SK-N-SH (cell line): ENCODE measurements at regions not wholly inside any gene's neighbourhood (a gene's known extent, or its start where the extent isn't known, plus 50 kb on each side); places are given as distances from the start of the nearest gene placed in this dataset.

ENCODE experiments used
- CTCF ChIA-PET: fragments of 300-600, 350-600 bp; formaldehyde crosslinking; extraction: SDS; loops from one replicate; lab custom pipeline; 2021; lab: Yijun Ruan, JAX
- POLR2A ChIA-PET: fragments of 350-600 bp; sonication (Branson Sonifier 250); formaldehyde crosslinking; extraction: SDS; loops from one replicate; lab custom pipeline; 2020; ENCODE audit warnings: antibody characterized with exemption, inconsistent platforms; lab: Yijun Ruan, JAX
- DNase-seq: peaks from one replicate; pipeline ENCODE4 v3.0.0; 2012
- H2AFZ ChIP-seq: fragments of 200-600 bp; sonication (generic); 2 replicates; pipeline ENCODE4 v1.8.1; 2016; ENCODE audit warnings: antibody characterized with exemption, mild to moderate bottlenecking, low read depth
- H3F3A ChIP-seq: fragments of 200-600 bp; sonication (generic); replicated peaks from 2 replicates; pipeline ENCODE3; 2016; ENCODE audit warnings: antibody characterized with exemption, mild to moderate bottlenecking; ENCODE audit not compliant: insufficient read depth
- H3K27ac ChIP-seq, 2 experiments: fragments of 200-500 bp in 1 of 2; fragments of 200-600 bp in 1 of 2; sonication (Bioruptor generic) in 1 of 2; sonication (generic), shearing (Covaris generic) in 1 of 2; 2 replicates each; pipeline versions ENCODE4 v1.5.1 to v1.6.1; 2014 to 2016; ENCODE audit warnings: low read depth in 2 of 2, inconsistent platforms in 1 of 2, low read length in 1 of 2, mild to moderate bottlenecking in 1 of 2, mixed read lengths in 1 of 2
- H3K27me3 ChIP-seq: fragments of 200-600 bp; sonication (generic), shearing (Covaris generic); 2 replicates; pipeline ENCODE4 v1.6.1; 2016; ENCODE audit warnings: mixed run types; ENCODE audit not compliant: insufficient read depth
- H3K36me3 ChIP-seq, 2 experiments: fragments of 200-500 bp in 1 of 2; fragments of 200-600 bp in 1 of 2; sonication (Bioruptor generic) in 1 of 2; sonication (generic) in 1 of 2; replicated peaks in 1 of 2; 2 replicates each; pipeline versions ENCODE3 to v1.5.1; 2014 to 2016; ENCODE audit warnings: low read length in 1 of 2, mild to moderate bottlenecking in 1 of 2; ENCODE audit not compliant: insufficient read depth in 2 of 2, control insufficient read depth in 1 of 2
- H3K4me1 ChIP-seq, 2 experiments: fragments of 200-500 bp in 1 of 2; fragments of 200-600 bp in 1 of 2; sonication (Bioruptor generic) in 1 of 2; sonication (generic), shearing (Covaris generic) in 1 of 2; 2 replicates each; pipeline versions ENCODE4 v1.5.1 to v1.6.1; 2014 to 2016; ENCODE audit warnings: low read depth in 1 of 2, low read length in 1 of 2, mixed run types in 1 of 2; ENCODE audit not compliant: insufficient read depth in 2 of 2, control insufficient read depth in 1 of 2
- H3K4me2 ChIP-seq: fragments of 200-600 bp; sonication (generic), shearing (Covaris generic); 2 replicates; pipeline ENCODE4 v1.6.1; 2017; ENCODE audit warnings: mixed run types
- H3K4me3 ChIP-seq, 2 experiments: fragments of 200-500 bp in 1 of 2; fragments of 200-600 bp in 1 of 2; sonication (Bioruptor generic) in 1 of 2; sonication (generic), shearing (Covaris generic) in 1 of 2; 2 replicates each; pipeline versions ENCODE4 v1.5.1 to v1.8.1; 2014 to 2016; ENCODE audit warnings: low read depth in 2 of 2, inconsistent platforms in 1 of 2, low read length in 1 of 2, mild to moderate bottlenecking in 1 of 2, mixed read lengths in 1 of 2, moderate library complexity in 1 of 2
- H3K79me2 ChIP-seq: fragments of 200-600 bp; sonication (generic); 2 replicates; pipeline ENCODE4 v1.8.1; 2017; ENCODE audit warnings: mild to moderate bottlenecking; ENCODE audit not compliant: insufficient read depth
- H3K9ac ChIP-seq: fragments of 200-600 bp; sonication (generic); 2 replicates; pipeline ENCODE4 v1.6.1; 2017; ENCODE audit warnings: mixed run types
- H3K9me2 ChIP-seq: fragments of 200-600 bp; sonication (generic); 2 replicates; pipeline ENCODE4 v1.6.1; 2017; ENCODE audit warnings: mixed run types
- H3K9me3 ChIP-seq: fragments of 200-600 bp; sonication (generic); 2 replicates; pipeline ENCODE4 v1.6.1; 2017; ENCODE audit warnings: mixed run types, mild to moderate bottlenecking, moderate library complexity
- H4K20me1 ChIP-seq: fragments of 200-600 bp; sonication (generic); 2 replicates; pipeline ENCODE4 v1.6.1; 2017; ENCODE audit warnings: mild to moderate bottlenecking, mixed run types; ENCODE audit not compliant: insufficient read depth
- ELF1 ChIP-seq: IDR thresholded peaks from 2 replicates; pipeline ENCODE4 v1.4.0; 2012
- EZH2phosphoT487 ChIP-seq: fragments of 200-600 bp; sonication (generic); IDR thresholded peaks from 2 replicates; pipeline ENCODE4 v1.6.1; 2017; ENCODE audit warnings: low read depth, mixed run types, mild to moderate bottlenecking, antibody characterized with exemption, moderate library complexity, borderline replicate concordance
- FOSL2 ChIP-seq: IDR thresholded peaks from 2 replicates; pipeline ENCODE4 v1.4.0; 2012; ENCODE audit warnings: low read depth, mild to moderate bottlenecking, moderate library complexity, borderline replicate concordance
- GATA2 ChIP-seq: sonication (generic); formaldehyde crosslinking; IDR thresholded peaks from 2 replicates; pipeline ENCODE4 v1.5.0; 2020; ENCODE audit warnings: mild to moderate bottlenecking, missing genetic modification reagents
- MXI1 ChIP-seq: IDR thresholded peaks from 2 replicates; pipeline ENCODE4 v1.6.1; 2012; ENCODE audit warnings: mild to moderate bottlenecking, low read depth, low read length, improper control_type of control experiment
- POLR2AphosphoS5 ChIP-seq: IDR thresholded peaks from 2 replicates; pipeline ENCODE4 v1.6.1; 2012; ENCODE audit warnings: low read depth, low read length
- RAD21 ChIP-seq: IDR thresholded peaks from 2 replicates; pipeline ENCODE4 v1.6.1; 2012; ENCODE audit warnings: mild to moderate bottlenecking, low read length
- RCOR1 ChIP-seq: fragments of 150-350 bp; IDR thresholded peaks from 2 replicates; pipeline ENCODE4 v1.6.1; 2017; ENCODE audit warnings: antibody characterized with exemption, low read length
- RFX5 ChIP-seq: IDR thresholded peaks from 2 replicates; pipeline ENCODE4 v1.6.1; 2012; ENCODE audit warnings: mild to moderate bottlenecking, improper control_type of control experiment, low read length
- RXRA ChIP-seq: IDR thresholded peaks from 2 replicates; pipeline ENCODE4 v1.4.0; 2012; ENCODE audit warnings: low read depth, mild to moderate bottlenecking, borderline replicate concordance
- SMC3 ChIP-seq: IDR thresholded peaks from 2 replicates; pipeline ENCODE4 v1.6.1; 2012; ENCODE audit warnings: low read depth, low read length, improper control_type of control experiment
- TCF12 ChIP-seq: IDR thresholded peaks from 2 replicates; pipeline ENCODE4 v1.4.0; 2012
- TEAD4 ChIP-seq: IDR thresholded peaks from 2 replicates; pipeline ENCODE4 v1.4.0; 2012; ENCODE audit warnings: mild to moderate bottlenecking, borderline replicate concordance; ENCODE audit not compliant: insufficient read depth
- WGBS: methylation state at CpG from one replicate; pipeline ENCODE4 v1.1.6; 2017; ENCODE audit warnings: low lambda C conversion rate; 5-methylcytosine and 5-hydroxymethylcytosine counted together
- TF ChIP-seq, protein P1 (sequence below): IDR thresholded peaks from 2 replicates; pipeline ENCODE4 v1.4.0; 2012; ENCODE audit warnings: low read depth, borderline replicate concordance
- TF ChIP-seq, protein P2 (sequence below): fragments of 150-350 bp; IDR thresholded peaks from 2 replicates; pipeline ENCODE4 v1.6.1; 2017; ENCODE audit warnings: antibody characterized with exemption, low read length, low read depth, borderline replicate concordance
- TF ChIP-seq, protein P3 (sequence below): IDR thresholded peaks from 2 replicates; pipeline ENCODE4 v1.4.0; 2012; ENCODE audit warnings: low read depth
- TF ChIP-seq, protein P4 (sequence below): IDR thresholded peaks from 2 replicates; pipeline ENCODE4 v1.6.1; 2012; ENCODE audit warnings: mild to moderate bottlenecking, low read depth, low read length, moderate library complexity
- TF ChIP-seq, protein P5 (sequence below): fragments of 150-350 bp; IDR thresholded peaks from 2 replicates; pipeline ENCODE4 v1.6.1; 2016; ENCODE audit warnings: mild to moderate bottlenecking, low read depth, low read length
- TF ChIP-seq, protein P6 (sequence below): IDR thresholded peaks from 2 replicates; pipeline ENCODE4 v1.4.0; 2012; ENCODE audit warnings: low read depth, borderline replicate concordance
- TF ChIP-seq, protein P7 (sequence below): fragments of 200-600 bp; sonication (generic); IDR thresholded peaks from 2 replicates; pipeline ENCODE4 v1.6.1; 2017; ENCODE audit warnings: antibody characterized with exemption, mild to moderate bottlenecking, moderate library complexity

DNA sequence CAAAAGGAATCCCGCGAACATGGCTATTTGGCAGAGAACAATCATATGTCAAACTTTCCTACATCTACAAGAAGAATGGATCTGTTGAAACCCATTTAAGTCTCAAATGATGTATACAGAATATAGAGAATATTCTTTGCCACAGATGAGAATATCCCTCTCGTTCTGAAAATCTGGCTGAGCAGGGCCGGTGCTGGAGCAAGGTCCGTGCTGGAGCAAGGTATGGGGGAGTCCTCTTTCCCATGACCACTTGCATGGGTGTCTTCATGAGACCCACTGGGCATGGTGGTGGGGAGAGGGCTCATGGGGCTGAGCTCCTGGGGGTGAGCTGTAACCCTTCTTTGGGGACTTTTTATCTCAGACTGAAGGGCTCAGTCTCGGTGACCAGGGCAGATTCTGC is 440.9 kb downstream of the SOX9 start:
- CTCF ChIA-PET: interaction anchor here (2.4 to 6.0 kb wide), 5 partner anchors 11 to 630 kb away, joined by 9 to 104 read pairs (median 38); partner anchors contain the start of gene COG1

More for the DNA sequence above, 440.9 kb downstream of the SOX9 start:
- H3K9me3 ChIP-seq: no peaks in the 10 kb centered on the region
- peaks cover 26% of the 10 kb centered on the region for H3K79me2 ChIP-seq
- no peaks in the 10 kb centered on the region for H3K4me1 ChIP-seq
- TF ChIP-seq SMC3: no peak
- TF ChIP-seq, protein P1, sequence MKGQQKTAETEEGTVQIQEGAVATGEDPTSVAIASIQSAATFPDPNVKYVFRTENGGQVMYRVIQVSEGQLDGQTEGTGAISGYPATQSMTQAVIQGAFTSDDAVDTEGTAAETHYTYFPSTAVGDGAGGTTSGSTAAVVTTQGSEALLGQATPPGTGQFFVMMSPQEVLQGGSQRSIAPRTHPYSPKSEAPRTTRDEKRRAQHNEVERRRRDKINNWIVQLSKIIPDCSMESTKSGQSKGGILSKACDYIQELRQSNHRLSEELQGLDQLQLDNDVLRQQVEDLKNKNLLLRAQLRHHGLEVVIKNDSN: no peak
- no peak for TF ChIP-seq ELF1
- TF ChIP-seq, protein P2, sequence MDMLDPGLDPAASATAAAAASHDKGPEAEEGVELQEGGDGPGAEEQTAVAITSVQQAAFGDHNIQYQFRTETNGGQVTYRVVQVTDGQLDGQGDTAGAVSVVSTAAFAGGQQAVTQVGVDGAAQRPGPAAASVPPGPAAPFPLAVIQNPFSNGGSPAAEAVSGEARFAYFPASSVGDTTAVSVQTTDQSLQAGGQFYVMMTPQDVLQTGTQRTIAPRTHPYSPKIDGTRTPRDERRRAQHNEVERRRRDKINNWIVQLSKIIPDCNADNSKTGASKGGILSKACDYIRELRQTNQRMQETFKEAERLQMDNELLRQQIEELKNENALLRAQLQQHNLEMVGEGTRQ: no peak
- TF ChIP-seq RAD21: no peak
- TF ChIP-seq, protein P3, sequence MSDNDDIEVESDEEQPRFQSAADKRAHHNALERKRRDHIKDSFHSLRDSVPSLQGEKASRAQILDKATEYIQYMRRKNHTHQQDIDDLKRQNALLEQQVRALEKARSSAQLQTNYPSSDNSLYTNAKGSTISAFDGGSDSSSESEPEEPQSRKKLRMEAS: no peak
- TF ChIP-seq TCF12: no peak
- TF ChIP-seq, protein P4, sequence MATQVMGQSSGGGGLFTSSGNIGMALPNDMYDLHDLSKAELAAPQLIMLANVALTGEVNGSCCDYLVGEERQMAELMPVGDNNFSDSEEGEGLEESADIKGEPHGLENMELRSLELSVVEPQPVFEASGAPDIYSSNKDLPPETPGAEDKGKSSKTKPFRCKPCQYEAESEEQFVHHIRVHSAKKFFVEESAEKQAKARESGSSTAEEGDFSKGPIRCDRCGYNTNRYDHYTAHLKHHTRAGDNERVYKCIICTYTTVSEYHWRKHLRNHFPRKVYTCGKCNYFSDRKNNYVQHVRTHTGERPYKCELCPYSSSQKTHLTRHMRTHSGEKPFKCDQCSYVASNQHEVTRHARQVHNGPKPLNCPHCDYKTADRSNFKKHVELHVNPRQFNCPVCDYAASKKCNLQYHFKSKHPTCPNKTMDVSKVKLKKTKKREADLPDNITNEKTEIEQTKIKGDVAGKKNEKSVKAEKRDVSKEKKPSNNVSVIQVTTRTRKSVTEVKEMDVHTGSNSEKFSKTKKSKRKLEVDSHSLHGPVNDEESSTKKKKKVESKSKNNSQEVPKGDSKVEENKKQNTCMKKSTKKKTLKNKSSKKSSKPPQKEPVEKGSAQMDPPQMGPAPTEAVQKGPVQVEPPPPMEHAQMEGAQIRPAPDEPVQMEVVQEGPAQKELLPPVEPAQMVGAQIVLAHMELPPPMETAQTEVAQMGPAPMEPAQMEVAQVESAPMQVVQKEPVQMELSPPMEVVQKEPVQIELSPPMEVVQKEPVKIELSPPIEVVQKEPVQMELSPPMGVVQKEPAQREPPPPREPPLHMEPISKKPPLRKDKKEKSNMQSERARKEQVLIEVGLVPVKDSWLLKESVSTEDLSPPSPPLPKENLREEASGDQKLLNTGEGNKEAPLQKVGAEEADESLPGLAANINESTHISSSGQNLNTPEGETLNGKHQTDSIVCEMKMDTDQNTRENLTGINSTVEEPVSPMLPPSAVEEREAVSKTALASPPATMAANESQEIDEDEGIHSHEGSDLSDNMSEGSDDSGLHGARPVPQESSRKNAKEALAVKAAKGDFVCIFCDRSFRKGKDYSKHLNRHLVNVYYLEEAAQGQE: no peak
- TF ChIP-seq RCOR1: no peak
- TF ChIP-seq, protein P5, sequence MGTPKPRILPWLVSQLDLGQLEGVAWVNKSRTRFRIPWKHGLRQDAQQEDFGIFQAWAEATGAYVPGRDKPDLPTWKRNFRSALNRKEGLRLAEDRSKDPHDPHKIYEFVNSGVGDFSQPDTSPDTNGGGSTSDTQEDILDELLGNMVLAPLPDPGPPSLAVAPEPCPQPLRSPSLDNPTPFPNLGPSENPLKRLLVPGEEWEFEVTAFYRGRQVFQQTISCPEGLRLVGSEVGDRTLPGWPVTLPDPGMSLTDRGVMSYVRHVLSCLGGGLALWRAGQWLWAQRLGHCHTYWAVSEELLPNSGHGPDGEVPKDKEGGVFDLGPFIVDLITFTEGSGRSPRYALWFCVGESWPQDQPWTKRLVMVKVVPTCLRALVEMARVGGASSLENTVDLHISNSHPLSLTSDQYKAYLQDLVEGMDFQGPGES: no peak
- TF ChIP-seq, protein P6, sequence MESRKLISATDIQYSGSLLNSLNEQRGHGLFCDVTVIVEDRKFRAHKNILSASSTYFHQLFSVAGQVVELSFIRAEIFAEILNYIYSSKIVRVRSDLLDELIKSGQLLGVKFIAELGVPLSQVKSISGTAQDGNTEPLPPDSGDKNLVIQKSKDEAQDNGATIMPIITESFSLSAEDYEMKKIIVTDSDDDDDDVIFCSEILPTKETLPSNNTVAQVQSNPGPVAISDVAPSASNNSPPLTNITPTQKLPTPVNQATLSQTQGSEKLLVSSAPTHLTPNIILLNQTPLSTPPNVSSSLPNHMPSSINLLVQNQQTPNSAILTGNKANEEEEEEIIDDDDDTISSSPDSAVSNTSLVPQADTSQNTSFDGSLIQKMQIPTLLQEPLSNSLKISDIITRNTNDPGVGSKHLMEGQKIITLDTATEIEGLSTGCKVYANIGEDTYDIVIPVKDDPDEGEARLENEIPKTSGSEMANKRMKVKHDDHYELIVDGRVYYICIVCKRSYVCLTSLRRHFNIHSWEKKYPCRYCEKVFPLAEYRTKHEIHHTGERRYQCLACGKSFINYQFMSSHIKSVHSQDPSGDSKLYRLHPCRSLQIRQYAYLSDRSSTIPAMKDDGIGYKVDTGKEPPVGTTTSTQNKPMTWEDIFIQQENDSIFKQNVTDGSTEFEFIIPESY: no peak
- TF ChIP-seq EZH2phosphoT487: no peak
- TF ChIP-seq FOSL2: no peak
- TF ChIP-seq TEAD4: no peak
- TF ChIP-seq MXI1: no peak
- no peak for TF ChIP-seq GATA2
- no peak for TF ChIP-seq POLR2AphosphoS5
- TF ChIP-seq, protein P7, sequence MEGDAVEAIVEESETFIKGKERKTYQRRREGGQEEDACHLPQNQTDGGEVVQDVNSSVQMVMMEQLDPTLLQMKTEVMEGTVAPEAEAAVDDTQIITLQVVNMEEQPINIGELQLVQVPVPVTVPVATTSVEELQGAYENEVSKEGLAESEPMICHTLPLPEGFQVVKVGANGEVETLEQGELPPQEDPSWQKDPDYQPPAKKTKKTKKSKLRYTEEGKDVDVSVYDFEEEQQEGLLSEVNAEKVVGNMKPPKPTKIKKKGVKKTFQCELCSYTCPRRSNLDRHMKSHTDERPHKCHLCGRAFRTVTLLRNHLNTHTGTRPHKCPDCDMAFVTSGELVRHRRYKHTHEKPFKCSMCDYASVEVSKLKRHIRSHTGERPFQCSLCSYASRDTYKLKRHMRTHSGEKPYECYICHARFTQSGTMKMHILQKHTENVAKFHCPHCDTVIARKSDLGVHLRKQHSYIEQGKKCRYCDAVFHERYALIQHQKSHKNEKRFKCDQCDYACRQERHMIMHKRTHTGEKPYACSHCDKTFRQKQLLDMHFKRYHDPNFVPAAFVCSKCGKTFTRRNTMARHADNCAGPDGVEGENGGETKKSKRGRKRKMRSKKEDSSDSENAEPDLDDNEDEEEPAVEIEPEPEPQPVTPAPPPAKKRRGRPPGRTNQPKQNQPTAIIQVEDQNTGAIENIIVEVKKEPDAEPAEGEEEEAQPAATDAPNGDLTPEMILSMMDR: no peak
- TF ChIP-seq RXRA: no peak
- TF ChIP-seq RFX5: no peak
- WGBS: 80% methylated on average over 6 of the region's 6 CpGs
- H3K4me2 ChIP-seq: no peak overlapping the region
- no peak overlapping the region for H3K9ac ChIP-seq
- no peaks in the 10 kb centered on the region for H4K20me1 ChIP-seq
- no peaks in the 10 kb centered on the region for H3K27me3 ChIP-seq
- H3K9me2 ChIP-seq: no peaks in the 10 kb centered on the region
- no peaks in the 10 kb centered on the region for H3K36me3 ChIP-seq
- DNase-seq: no peak
- H2AFZ ChIP-seq: no peak overlapping the region
- POLR2A ChIA-PET: no interaction called here
- no peaks in the 10 kb centered on the region for H3F3A ChIP-seq
- no peak overlapping the region for H3K27ac ChIP-seq
- H3K4me3 ChIP-seq: no peak overlapping the region
